ENCODE measurements at regions not wholly inside any gene's neighbourhood (a gene's known extent, or its start where the extent isn't known, plus 50 kb on each side); places are given as distances from the start of the nearest gene placed in this dataset.

GRCh38 chr2:6556755-6557154 is 309.0 kb downstream of the CMPK2 start:
- no peak for TF ChIP-seq CTCF (IDR thresholded peaks at IDR 0.05; ENCODE audit: borderline replicate concordance, insufficient read depth, low read depth, low read length)
- H3K4me3 ChIP-seq (ENCODE audit: low read depth, low read length): no peak overlapping the region

GRCh38 chr2:6557737-6558136 is 308.0 kb downstream of the CMPK2 start:
- no peak for TF ChIP-seq CTCF (IDR thresholded peaks at IDR 0.05; ENCODE audit: borderline replicate concordance, insufficient read depth, low read depth, low read length)

GRCh38 chr2:6562771-6563170 is 302.9 kb downstream of the CMPK2 start:
- no peak overlapping the region for H3K4me3 ChIP-seq (ENCODE audit: low read depth, low read length)
- TF ChIP-seq CTCF (IDR thresholded peaks at IDR 0.05; ENCODE audit: borderline replicate concordance, insufficient read depth, low read depth, low read length): no peak

More at GRCh38 chr2:6557737-6558136, 308.0 kb downstream of the CMPK2 start:
- no peak overlapping the region for H3K4me3 ChIP-seq (ENCODE audit: low read depth, low read length)

- no peak for TF ChIP-seq CTCF (IDR thresholded peaks at IDR 0.05; ENCODE audit: borderline replicate concordance, insufficient read depth, low read depth, low read length)
- no peak overlapping the region for H3K4me3 ChIP-seq (ENCODE audit: low read depth, low read length)
These were observed 301.4 kb downstream of the CMPK2 start for GRCh38 chr2:6564326-6564725.

- TF ChIP-seq CTCF (IDR thresholded peaks at IDR 0.05; ENCODE audit: borderline replicate concordance, insufficient read depth, low read depth, low read length): no peak
These were observed 291.6 kb downstream of the CMPK2 start for GRCh38 chr2:6574121-6574520.

GRCh38 chr2:6576302-6576701 is 289.4 kb downstream of the CMPK2 start:
- no peak for TF ChIP-seq CTCF (IDR thresholded peaks at IDR 0.05; ENCODE audit: borderline replicate concordance, insufficient read depth, low read depth, low read length)
- no peak overlapping the region for H3K4me3 ChIP-seq (ENCODE audit: low read depth, low read length)

More at GRCh38 chr2:6574121-6574520, 291.6 kb downstream of the CMPK2 start:
- no peak overlapping the region for H3K4me3 ChIP-seq (ENCODE audit: low read depth, low read length)

GRCh38 chr2:6577960-6578359 is 287.7 kb downstream of the CMPK2 start:
- TF ChIP-seq CTCF (IDR thresholded peaks at IDR 0.05; ENCODE audit: borderline replicate concordance, insufficient read depth, low read depth, low read length): no peak
- H3K4me3 ChIP-seq (ENCODE audit: low read depth, low read length): no peak overlapping the region

Measured in GM12875 (cell line).